T47D (cell line): ENCODE measurements at regions not wholly inside any gene's neighbourhood (a gene's known extent, or its start where the extent isn't known, plus 50 kb on each side); places are given as distances from the start of the nearest gene placed in this dataset.

ENCODE experiments used
- DNase-seq, 2 experiments: peaks; one replicate each; pipeline versions ENCODE4 v3.0.0 to v3.0.0-alpha.2; 2011 to 2012; ENCODE audit warnings: low read depth in 1 of 2, low spot score in 1 of 2
- JUND ChIP-seq: IDR thresholded peaks from 2 replicates; pipeline ENCODE4 v1.6.1; 2012; ENCODE audit warnings: low read depth
- in situ Hi-C: cut with HindIII; loops from 2 replicates; pipeline ENCODE4 v1.10.0; 2016; ENCODE audit warnings: low sequenced_read_pairs, low pct_unique_long_range_greater_than_20kb

DNA sequence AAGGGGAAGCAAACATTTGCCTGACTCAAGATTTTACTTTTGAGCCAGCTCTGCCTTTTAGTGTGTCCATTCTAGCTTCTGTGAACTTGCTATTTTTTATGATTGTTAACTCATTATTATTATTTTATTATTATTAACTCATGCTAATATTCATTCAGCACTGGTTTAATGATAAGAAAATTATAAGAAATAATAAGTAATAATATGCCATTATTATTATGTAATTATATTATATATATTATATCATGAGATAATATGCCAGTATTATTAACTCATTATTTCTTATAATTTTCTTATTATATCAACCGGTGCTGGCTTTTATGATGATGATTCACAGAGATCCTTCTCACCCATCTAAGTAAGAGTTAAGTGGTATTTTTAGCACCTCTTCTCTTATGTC is 79.3 kb upstream of the NPVF start:
- DNase-seq = no peak
- TF ChIP-seq JUND = no peak
- in situ Hi-C loops = no loop called here

DNA sequence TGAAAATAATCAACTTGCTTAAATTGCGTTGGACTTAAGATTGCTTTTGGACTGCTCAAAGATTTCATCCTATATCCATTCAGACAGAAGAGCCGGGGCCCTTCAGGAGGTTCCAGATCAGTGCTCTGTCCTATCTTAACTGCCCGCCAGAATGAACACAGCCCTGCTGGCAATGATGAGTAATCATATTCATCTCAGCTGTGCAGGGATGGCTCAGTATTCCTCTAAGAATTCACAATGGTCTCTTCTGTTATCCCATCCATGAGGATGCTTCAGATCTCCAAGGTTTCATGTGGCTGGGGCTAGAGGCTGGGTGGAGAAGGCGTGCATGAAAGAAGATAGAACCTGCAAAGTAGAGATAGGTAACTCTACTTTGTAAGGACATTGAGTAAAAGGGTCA is 80.0 kb upstream of the NPVF start:
- no peak for TF ChIP-seq JUND
- in situ Hi-C loops = no loop called here
- DNase-seq = no peak

DNA sequence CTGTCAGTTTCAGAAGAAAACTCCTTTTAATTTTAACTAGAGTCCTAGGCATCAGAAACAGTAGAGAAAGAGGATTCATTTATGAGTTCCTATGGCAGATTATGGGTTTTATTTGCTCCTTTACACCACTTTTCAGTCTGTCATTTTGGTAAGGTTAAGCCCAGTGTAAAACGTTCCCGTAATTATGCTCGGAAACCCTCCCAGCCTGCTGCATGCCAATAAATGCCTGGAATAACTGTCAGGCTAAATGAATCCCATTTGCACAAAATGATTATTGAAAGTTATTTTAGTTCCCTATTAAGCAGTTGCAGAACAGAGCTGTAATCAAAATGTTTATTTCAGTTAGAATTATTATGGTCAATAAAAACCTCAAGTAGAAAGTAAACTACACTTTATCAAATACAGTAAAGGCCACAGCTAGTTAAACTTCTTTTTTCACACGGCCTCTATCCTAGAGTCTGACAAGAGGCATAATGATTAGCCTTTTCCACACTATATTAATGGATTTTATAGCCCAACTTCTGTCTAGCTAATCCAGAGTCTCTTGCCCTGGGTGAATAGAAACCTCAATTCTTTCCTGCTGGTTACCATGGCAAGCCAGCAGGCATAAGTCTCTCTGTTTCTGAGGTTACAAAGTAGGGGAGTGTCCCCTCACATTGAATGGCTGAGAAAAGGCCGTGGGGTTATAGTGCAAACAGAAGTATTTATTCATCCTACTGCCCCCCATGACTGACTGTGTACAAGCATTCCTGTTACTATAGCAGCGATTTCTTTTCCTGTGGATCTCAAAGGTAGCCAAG is 80.8 kb upstream of the NPVF start:
- in situ Hi-C loops = no loop called here
- no peak for TF ChIP-seq JUND
- DNase-seq = no peak

DNA sequence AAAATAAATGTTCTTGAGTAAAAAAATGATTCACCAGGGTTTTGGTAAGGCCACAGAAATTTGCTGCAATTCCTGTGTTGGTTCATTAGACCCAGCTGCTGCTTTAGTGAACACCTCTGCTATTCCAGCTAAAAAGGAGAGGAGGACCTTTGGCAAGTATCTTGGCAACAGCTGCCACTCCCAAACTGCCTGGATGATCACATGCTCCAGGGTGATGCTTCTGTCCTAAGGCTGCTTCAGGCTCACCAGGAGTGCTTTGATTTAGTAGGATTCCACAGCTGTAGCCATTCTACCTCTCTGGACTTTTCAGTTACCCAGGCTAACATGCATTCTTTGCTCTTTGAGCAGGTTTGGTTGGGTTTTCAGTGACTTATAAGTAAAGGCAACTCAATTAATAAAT is 82.6 kb upstream of the NPVF start:
- no peak for DNase-seq
- in situ Hi-C loops = no loop called here
- no peak for TF ChIP-seq JUND

DNA sequence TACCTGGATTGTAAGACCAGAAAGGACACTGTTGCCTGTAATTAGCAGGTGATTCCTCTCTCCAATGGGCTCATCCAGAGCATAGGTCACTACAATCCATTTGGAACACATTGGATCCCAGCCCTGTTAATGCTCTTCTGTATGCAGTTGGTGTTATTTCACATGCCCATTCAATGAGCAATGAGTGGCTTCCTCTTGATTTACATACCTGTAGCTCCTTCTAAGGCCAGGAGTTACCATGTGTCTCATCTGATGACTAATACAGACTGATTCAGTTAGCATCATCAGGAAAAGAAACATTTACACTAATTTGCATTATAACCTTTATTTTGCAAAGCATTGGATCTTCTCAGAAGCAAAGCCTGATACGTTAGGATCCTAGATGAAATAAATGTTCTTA is 83.1 kb upstream of the NPVF start:
- TF ChIP-seq JUND = no peak
- in situ Hi-C loops = no loop called here
- no peak for DNase-seq

DNA sequence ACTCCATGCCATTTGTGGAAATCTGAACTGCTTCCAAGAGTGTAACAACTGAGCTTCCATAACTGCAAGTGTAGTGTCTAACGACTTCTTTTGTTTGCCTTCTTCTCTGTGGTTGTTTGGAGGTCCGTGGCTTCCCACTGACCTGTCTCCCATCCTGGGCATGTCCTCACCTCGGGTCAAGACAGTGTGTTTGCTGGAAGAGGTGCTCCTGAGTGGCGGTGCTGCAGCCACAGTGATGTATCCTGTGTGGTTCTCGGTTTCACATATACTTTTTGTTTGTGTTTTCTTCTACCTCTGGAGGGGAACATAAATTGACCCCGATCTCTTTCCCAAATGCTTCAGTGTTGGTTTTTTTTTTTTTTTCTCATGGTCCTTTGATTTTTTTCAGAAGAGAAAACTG is 84.7 kb upstream of the NPVF start:
- in situ Hi-C loops = no loop called here
- no peak for DNase-seq
- TF ChIP-seq JUND = no peak

DNA sequence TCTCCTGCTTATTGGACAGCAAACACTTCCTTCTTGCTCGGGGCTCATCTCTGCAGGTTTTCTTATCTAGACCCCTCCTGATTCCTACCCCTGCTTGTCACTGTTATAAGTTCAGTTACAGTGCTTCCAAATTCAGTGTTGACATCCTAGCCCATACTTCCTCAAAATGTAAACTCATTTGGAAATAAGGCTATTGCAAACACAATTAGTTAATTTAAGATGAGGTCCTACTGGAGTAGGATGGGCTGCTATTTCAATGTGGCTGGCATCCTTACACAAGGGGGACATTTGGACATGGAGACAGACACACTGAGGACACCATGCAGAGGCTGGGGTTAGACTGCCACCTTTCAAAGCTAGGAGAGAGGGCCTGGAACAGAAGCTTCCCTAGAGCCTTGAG is 85.2 kb upstream of the NPVF start:
- in situ Hi-C loops = no loop called here
- TF ChIP-seq JUND = no peak
- DNase-seq = no peak

DNA sequence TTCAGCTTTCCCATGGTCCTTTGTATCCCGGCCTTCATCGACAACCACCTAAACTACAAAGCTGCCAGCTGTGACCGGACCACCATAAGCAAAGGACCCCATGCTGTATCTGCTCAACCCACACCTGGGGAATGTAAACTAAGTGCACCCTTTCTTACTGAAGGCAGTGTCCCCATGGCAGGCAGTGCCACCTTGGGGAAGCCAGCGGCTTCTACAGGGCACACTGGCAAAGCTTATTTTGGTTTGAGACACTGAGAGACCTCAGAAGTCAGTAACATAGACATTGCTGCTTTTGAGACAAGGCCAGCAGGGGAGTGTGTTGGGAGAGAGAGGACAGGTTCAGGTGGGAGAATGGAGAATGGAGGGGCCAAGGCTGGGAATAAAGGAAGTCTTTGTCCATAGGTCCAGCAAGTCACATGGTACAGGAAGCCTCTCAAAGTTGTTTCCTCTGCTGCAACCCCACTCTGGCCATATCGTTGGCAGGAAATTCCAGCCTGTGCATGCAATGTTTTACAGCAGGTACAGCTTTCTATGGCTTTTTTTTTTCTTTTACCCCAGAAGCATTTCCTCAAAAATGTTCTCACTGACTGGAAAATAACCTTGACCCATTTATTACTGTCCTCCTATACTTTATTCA is 85.9 kb upstream of the NPVF start:
- in situ Hi-C loops = no loop called here
- TF ChIP-seq JUND = no peak
- peak in 1 of 2 experiments; percentile 24 for DNase-seq

DNA sequence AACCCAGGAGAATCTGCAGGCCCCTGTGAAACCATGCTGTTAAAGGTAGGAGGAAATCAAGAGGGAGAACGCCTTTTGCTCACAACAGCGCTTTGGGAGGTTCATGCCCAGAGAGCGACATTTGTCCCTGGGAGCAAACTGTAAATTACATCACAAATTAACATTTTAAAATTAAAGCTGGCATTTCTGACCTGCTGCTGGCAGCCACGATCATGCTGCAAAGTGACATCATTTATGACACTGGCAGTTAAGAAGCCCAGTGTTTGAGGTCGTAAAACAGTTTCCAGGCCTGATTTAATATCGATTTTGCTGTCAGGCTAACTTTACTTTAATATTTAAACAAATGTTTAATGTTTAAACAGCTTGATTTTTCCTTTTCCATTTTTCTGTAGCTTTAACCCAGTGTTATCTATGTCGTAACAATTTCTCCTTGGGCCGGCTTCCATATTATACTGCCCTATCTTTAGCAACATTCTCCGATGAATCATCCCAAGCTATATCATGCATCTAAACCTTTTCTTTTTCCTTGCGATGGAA is 86.5 kb upstream of the NPVF start:
- TF ChIP-seq JUND = no peak
- in situ Hi-C loops = no loop called here
- no peak for DNase-seq

DNA sequence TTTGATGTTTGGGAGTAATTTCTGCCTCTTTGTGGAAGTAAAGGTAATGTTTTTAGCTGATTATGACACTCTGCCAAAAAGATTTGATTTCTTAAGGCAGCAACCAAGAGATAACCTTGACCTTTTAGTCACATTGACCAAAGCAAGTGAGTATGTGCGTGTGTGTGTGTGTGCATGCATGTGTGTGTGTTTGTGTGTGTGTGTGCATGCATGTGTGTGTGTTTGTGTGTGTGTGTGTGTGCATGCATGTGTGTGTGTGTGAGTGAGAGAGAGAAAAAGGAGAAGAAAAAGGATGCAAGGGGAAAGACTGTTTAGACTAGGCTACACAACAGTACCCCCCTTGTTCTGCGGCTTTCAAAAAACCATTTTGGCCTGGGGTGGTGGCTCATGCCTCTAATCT is 88.1 kb upstream of the NPVF start:
- no peak for DNase-seq
- TF ChIP-seq JUND = no peak
- in situ Hi-C loops = no loop called here

DNA sequence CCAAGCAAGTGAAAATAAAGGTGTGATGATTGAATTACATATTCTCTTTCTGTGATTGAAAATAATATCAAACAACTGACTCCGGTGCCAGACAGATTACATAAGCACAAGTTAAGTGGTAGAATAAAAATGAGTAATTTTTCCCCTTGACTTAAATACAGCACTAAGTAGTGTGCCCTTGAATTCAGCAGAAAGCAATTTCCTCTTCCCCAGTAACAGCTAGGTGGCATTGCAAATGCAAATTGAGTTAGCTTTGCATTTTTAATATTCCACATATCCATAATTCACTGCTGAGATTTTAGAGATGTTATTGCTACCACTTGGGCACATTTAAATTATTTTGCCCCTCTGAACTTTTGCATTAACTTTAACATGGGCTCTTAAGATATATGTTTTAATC is 89.8 kb upstream of the NPVF start:
- TF ChIP-seq JUND = no peak
- in situ Hi-C loops = no loop called here
- no peak for DNase-seq

DNA sequence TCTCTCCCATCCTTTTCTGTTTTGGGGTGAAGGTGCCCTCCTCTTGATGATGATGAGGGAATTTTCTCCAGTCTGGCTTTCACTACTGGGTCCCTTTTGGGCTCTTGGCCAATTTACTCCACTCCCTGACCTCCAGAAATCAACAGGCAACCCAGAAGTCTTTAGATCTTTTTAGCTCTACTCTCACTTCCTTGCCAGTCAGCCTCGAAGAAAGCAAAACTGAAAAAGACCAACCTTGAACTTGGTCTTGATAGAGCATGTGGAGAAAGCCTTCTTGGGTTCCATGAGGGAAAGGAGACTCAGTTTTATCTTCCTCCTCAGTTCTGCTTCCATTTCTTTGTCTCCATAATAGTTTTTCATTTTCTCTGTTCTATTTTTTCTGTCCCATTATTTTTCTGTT is 91.4 kb upstream of the NPVF start:
- DNase-seq = no peak
- in situ Hi-C loops = no loop called here
- no peak for TF ChIP-seq JUND

DNA sequence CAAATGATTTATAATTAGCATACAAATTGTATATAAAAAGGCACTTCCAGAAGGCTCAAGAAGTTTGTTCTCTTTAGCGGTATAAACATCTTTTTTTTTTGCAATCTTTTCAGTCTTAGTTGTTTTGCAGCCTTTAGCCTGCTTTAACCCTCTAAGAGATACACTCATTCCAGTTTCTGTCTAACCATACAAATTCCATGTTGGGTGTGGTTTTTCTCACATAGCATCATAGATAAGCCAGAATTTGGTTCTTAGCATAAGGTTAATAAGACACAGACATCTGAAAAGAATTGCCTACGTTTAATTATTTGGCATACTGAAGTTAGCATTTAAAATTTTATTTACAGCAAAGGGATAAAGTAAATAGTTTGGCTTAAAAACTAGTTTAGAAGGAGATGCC is 92.5 kb upstream of the NPVF start:
- in situ Hi-C loops = no loop called here
- no peak for DNase-seq
- TF ChIP-seq JUND = no peak
